ENCODE measurements at regions not wholly inside any gene's neighbourhood (a gene's known extent, or its start where the extent isn't known, plus 50 kb on each side); places are given as distances from the start of the nearest gene placed in this dataset.

GRCh38 chr2:65731476-65731875 lies 299.1 kb upstream of the SPRED2 start:
- DNase-seq (ENCODE audit: low spot score): no peak
- H3K27ac ChIP-seq: no peak overlapping the region
- H3K4me3 ChIP-seq: no peak overlapping the region
- no peak for TF ChIP-seq CTCF (IDR thresholded peaks at IDR 0.05)

GRCh38 chr2:65730186-65730585 lies 297.8 kb upstream of the SPRED2 start:
- DNase-seq (ENCODE audit: low spot score): no peak
- no peak for TF ChIP-seq CTCF (IDR thresholded peaks at IDR 0.05)
- Histone ChIP-seq H3K4me3 (no peak overlapping the region), H3K27ac (no peak overlapping the region)

GRCh38 chr2:65729246-65729645 lies 296.8 kb upstream of the SPRED2 start:
- no peak overlapping the region for H3K4me3 ChIP-seq
- DNase-seq (ENCODE audit: low spot score): no peak
- TF ChIP-seq CTCF (IDR thresholded peaks at IDR 0.05): no peak
- no peak overlapping the region for H3K27ac ChIP-seq

DNA sequence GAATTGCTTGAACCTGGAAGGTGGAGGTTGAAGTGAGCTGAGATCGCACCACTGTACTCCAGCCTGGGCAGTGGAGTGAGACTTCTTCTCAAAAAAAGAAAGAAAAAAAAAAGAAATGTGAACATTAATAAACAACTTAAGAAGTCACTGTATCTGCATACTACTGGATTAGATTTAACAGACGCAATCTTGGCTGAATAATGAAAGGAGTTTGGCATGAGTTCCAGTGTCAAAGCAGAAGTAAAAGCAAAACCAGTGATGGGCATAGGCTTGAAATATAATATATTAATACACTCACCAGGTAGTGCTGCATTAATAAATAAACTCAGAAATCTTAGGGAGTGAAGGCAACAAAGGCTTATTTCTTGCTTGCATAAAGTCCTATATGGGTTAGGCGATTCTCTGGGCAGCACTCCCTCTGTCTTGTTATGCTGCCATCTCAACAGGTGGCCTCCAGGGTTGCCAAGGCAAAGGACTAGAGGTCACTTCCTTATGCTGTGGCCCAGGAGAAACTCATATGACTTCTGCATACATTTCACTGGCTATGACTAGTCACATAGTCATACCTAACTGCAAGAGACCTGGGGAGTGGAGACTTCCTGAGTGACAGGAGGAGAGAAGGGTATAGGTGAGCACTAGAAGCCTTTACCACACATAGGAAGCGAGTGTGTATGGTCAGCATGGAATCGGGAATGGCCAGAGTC lies 296.2 kb upstream of the SPRED2 start:
- no peak overlapping the region for H3K27ac ChIP-seq
- no peak overlapping the region for H3K4me3 ChIP-seq
- no peak for TF ChIP-seq CTCF (IDR thresholded peaks at IDR 0.05)
- no peak for DNase-seq (ENCODE audit: low spot score)

GRCh38 chr2:65727816-65728215 lies 295.4 kb upstream of the SPRED2 start:
- Histone ChIP-seq H3K27ac (no peak overlapping the region), H3K4me3 (no peak overlapping the region)
- TF ChIP-seq CTCF (IDR thresholded peaks at IDR 0.05): no peak
- DNase-seq (ENCODE audit: low spot score): no peak

GRCh38 chr2:65727381-65727780 lies 295.0 kb upstream of the SPRED2 start:
- DNase-seq (ENCODE audit: low spot score): no peak
- no peak overlapping the region for H3K4me3 ChIP-seq
- TF ChIP-seq CTCF (IDR thresholded peaks at IDR 0.05): no peak
- no peak overlapping the region for H3K27ac ChIP-seq

GRCh38 chr2:65724752-65725151 lies 292.4 kb upstream of the SPRED2 start:
- TF ChIP-seq CTCF (IDR thresholded peaks at IDR 0.05): no peak

More at GRCh38 chr2:65724752-65725151, 292.4 kb upstream of the SPRED2 start:
- no peak overlapping the region for H3K27ac ChIP-seq
- no peak overlapping the region for H3K4me3 ChIP-seq
- DNase-seq (ENCODE audit: low spot score): no peak

Measured in coronary artery (tissue), 2 donors.